K562 (cell line): ENCODE measurements at regions not wholly inside any gene's neighbourhood (a gene's known extent, or its start where the extent isn't known, plus 50 kb on each side); places are given as distances from the start of the nearest gene placed in this dataset.

Experiments used
- BCL6 ChIP-seq: fragments of 250-450 bp; sonication (Bioruptor Pico); IDR thresholded peaks from 2 replicates; pipeline ENCODE4 v1.4.0; 2020
- ELF4 ChIP-seq: fragments of 450-650 bp; formaldehyde crosslinking; IDR thresholded peaks from 2 replicates; pipeline ENCODE4 v1.4.0; 2022; ENCODE audit warnings: missing genetic modification characterization
- ERF ChIP-seq: fragments of 450-650 bp; formaldehyde crosslinking; IDR thresholded peaks from 2 replicates; pipeline ENCODE4 v1.4.0; 2020; ENCODE audit warnings: mild to moderate bottlenecking, mixed read lengths
- HSF4 ChIP-seq: fragments of 250-450 bp; sonication (Bioruptor Pico); IDR thresholded peaks from 2 replicates; pipeline ENCODE4 v2.1.2; 2022; ENCODE audit warnings: mild to moderate bottlenecking, moderate library complexity, borderline replicate concordance
- JUN ChIP-seq, 2 experiments: sonication (generic) in 1 of 2; formaldehyde crosslinking in 1 of 2; IDR thresholded peaks; 2 replicates each; pipeline versions ENCODE4 v1.6.1 to v1.8.0; 2012 to 2022; ENCODE audit warnings: borderline replicate concordance in 2 of 2, mild to moderate bottlenecking in 2 of 2, improper control_type of control experiment in 1 of 2, low read depth in 1 of 2, low read length in 1 of 2, missing genetic modification reagents in 1 of 2
- NFE2L1 ChIP-seq: fragments of 450-650 bp; IDR thresholded peaks from 2 replicates; pipeline ENCODE4 v1.6.1; 2016; ENCODE audit warnings: missing genetic modification characterization, low read depth, mild to moderate bottlenecking, missing compliant biosample characterization, moderate library complexity, borderline replicate concordance
- NFIX ChIP-seq: fragments of 250-450 bp; sonication (Bioruptor Pico); IDR thresholded peaks from 2 replicates; pipeline ENCODE4 v1.4.0; 2020; ENCODE audit warnings: low read depth, mild to moderate bottlenecking, moderate library complexity
- NFXL1 ChIP-seq: fragments of 450-650 bp; formaldehyde crosslinking; IDR thresholded peaks from 2 replicates; pipeline ENCODE4 v1.4.0; 2021; ENCODE audit warnings: mild to moderate bottlenecking
- NR2C2 ChIP-seq, 2 experiments: fragments of 200-800 bp in 1 of 2; sonication (Bioruptor generic) in 1 of 2; sonication (generic) in 1 of 2; formaldehyde crosslinking in 1 of 2; IDR thresholded peaks; 2 replicates each; pipeline versions ENCODE4 v1.6.1 to v1.8.0; 2016 to 2022; ENCODE audit warnings: mild to moderate bottlenecking in 1 of 2, missing compliant biosample characterization in 1 of 2, missing genetic modification characterization in 1 of 2, missing genetic modification reagents in 1 of 2
- NR4A1 ChIP-seq, 2 experiments: fragments of 250-450 bp in 1 of 2; fragments of 450-650 bp in 1 of 2; sonication (Bioruptor Pico) in 1 of 2; IDR thresholded peaks; 2 replicates each; pipeline versions ENCODE4 v1.4.0 to v1.6.1; 2016 to 2020; ENCODE audit warnings: mild to moderate bottlenecking in 2 of 2, missing compliant biosample characterization in 1 of 2, missing genetic modification characterization in 1 of 2, moderate library complexity in 1 of 2
- TAF7 ChIP-seq: fragments of 450-650 bp; IDR thresholded peaks from 2 replicates; pipeline ENCODE4 v1.6.1; 2016; ENCODE audit warnings: missing genetic modification characterization, missing compliant biosample characterization
- TEAD2 ChIP-seq: fragments of 450-650 bp; IDR thresholded peaks from 2 replicates; pipeline ENCODE4 v1.6.1; 2016; ENCODE audit warnings: missing genetic modification characterization, control low read depth, missing compliant biosample characterization
- U2AF1 ChIP-seq: fragments of 200-400 bp; formaldehyde crosslinking; optimal IDR thresholded peaks from 2 replicates; pipeline ENCODE3; 2017; ENCODE audit warnings: mild to moderate bottlenecking, low read depth, low read length, moderate library complexity
- ZBTB17 ChIP-seq: fragments of 450-650 bp; formaldehyde crosslinking; IDR thresholded peaks from 2 replicates; pipeline ENCODE4 v1.4.0; 2020; ENCODE audit warnings: mild to moderate bottlenecking
- ZC3H8 ChIP-seq: fragments of 450-650 bp; IDR thresholded peaks from 2 replicates; pipeline ENCODE4 v1.6.1; 2017
- ZFPM2 ChIP-seq: fragments of 250-450 bp; sonication (Bioruptor Pico); IDR thresholded peaks from 2 replicates; pipeline ENCODE4 v1.5.1; 2022; ENCODE audit warnings: mild to moderate bottlenecking
- ZNF133 ChIP-seq: fragments of 250-450 bp; sonication (Bioruptor Pico); IDR thresholded peaks from 2 replicates; pipeline ENCODE4 v1.4.0; 2020; ENCODE audit warnings: mild to moderate bottlenecking
- TF ChIP-seq, protein P1 (sequence below): fragments of 250-450 bp; sonication (Bioruptor Pico); IDR thresholded peaks from 2 replicates; pipeline ENCODE4 v1.8.0; 2022; ENCODE audit warnings: moderate library complexity, mild to moderate bottlenecking, inconsistent platforms
- TF ChIP-seq, protein P2 (sequence below), 2 experiments: IDR thresholded peaks; 2 replicates each; pipeline ENCODE4 v1.6.1; 2012; ENCODE audit warnings: improper control_type of control experiment in 2 of 2, low read depth in 2 of 2, low read length in 2 of 2, borderline replicate concordance in 1 of 2
- TF ChIP-seq, protein P3 (sequence below), 3 experiments: fragments of 200-800 bp in 1 of 3; fragments of 250-450 bp in 1 of 3; fragments of 450-650 bp in 1 of 3; sonication (Bioruptor Pico) in 1 of 3; sonication (Bioruptor generic) in 1 of 3; formaldehyde crosslinking in 1 of 3; IDR thresholded peaks; 2 replicates each; pipeline versions ENCODE4 v1.6.1 to v1.8.0; 2016 to 2022; ENCODE audit warnings: mild to moderate bottlenecking in 2 of 3, missing genetic modification characterization in 2 of 3, missing compliant biosample characterization in 1 of 3, moderate library complexity in 1 of 3

DNA sequence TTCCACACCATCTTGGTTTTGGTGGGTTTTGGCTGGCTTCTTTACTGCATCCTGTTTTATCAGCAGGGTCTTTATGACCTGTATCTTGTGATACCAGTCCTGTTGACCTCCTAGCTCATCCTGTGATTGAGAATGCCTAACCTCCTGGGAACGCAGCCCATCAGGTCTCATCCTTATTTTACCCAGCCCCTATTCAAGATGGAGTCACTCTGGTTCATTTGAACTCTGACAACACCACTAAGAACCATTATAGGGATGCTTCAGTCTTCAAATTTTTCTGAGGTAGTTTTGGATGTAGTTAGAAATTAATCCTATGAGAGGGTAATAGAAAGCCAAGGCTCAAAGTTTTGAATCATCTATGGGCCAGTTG, 287.8 kb upstream of the SLC39A10 start (continued):
- TF ChIP-seq ERF (CRISPR knock-in tag) (peak; percentile 97), ZNF133 (CRISPR knock-in tag) (peak; percentile 29; the same call in 1 of the 2 replicates), ELF4 (CRISPR knock-in tag) (peak; percentile 60; the same call in 1 of the 2 replicates), NFXL1 (peak; percentile 82), U2AF1 (no peak), TEAD2 (tag) (peak; percentile 65; the same call in 1 of the 2 replicates), ZFPM2 (CRISPR knock-in tag) (peak; percentile 81; the same call in 1 of the 2 replicates), NR2C2 (CRISPR knock-in tag; IDR thresholded peaks at IDR 0.05) (no peak), NR2C2 (tag; IDR thresholded peaks at IDR 0.05) (peak; percentile 48), HSF4 (CRISPR knock-in tag) (peak; percentile 86), BCL6 (CRISPR knock-in tag) (peak; percentile 84), NR4A1 (CRISPR knock-in tag; IDR thresholded peaks at IDR 0.05) (no peak), NR4A1 (tag; IDR thresholded peaks at IDR 0.05) (peak; percentile 92; the same call in 1 of the 2 replicates), ZBTB17 (CRISPR knock-in tag) (peak; percentile 95), NFIX (CRISPR knock-in tag) (0 out of 2 replicates have a peak, but pooled peaks have one; percentile 41), ZC3H8 (no peak), JUN (IDR thresholded peaks at IDR 0.05; ENCODE audit: borderline replicate concordance, low read depth, low read length) (no peak), JUN (CRISPR knock-in tag; IDR thresholded peaks at IDR 0.05; ENCODE audit: borderline replicate concordance) (no peak), NFE2L1 (tag) (peak; percentile 59; the same call in 1 of the 2 replicates), TAF7 (peak; percentile 69)
- TF ChIP-seq, protein P1, sequence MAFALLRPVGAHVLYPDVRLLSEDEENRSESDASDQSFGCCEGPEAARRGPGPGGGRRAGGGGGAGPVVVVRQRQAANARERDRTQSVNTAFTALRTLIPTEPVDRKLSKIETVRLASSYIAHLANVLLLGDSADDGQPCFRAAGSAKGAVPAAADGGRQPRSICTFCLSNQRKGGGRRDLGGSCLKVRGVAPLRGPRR (CRISPR knock-in tag): peak; percentile 84; the same call in 1 of the 2 replicates
- TF ChIP-seq, protein P2, sequence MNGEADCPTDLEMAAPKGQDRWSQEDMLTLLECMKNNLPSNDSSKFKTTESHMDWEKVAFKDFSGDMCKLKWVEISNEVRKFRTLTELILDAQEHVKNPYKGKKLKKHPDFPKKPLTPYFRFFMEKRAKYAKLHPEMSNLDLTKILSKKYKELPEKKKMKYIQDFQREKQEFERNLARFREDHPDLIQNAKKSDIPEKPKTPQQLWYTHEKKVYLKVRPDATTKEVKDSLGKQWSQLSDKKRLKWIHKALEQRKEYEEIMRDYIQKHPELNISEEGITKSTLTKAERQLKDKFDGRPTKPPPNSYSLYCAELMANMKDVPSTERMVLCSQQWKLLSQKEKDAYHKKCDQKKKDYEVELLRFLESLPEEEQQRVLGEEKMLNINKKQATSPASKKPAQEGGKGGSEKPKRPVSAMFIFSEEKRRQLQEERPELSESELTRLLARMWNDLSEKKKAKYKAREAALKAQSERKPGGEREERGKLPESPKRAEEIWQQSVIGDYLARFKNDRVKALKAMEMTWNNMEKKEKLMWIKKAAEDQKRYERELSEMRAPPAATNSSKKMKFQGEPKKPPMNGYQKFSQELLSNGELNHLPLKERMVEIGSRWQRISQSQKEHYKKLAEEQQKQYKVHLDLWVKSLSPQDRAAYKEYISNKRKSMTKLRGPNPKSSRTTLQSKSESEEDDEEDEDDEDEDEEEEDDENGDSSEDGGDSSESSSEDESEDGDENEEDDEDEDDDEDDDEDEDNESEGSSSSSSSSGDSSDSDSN (IDR thresholded peaks at IDR 0.05; ENCODE audit: borderline replicate concordance in 1 of 2, low read depth in 2 of 2, low read length in 2 of 2): no peak
- TF ChIP-seq, protein P3, sequence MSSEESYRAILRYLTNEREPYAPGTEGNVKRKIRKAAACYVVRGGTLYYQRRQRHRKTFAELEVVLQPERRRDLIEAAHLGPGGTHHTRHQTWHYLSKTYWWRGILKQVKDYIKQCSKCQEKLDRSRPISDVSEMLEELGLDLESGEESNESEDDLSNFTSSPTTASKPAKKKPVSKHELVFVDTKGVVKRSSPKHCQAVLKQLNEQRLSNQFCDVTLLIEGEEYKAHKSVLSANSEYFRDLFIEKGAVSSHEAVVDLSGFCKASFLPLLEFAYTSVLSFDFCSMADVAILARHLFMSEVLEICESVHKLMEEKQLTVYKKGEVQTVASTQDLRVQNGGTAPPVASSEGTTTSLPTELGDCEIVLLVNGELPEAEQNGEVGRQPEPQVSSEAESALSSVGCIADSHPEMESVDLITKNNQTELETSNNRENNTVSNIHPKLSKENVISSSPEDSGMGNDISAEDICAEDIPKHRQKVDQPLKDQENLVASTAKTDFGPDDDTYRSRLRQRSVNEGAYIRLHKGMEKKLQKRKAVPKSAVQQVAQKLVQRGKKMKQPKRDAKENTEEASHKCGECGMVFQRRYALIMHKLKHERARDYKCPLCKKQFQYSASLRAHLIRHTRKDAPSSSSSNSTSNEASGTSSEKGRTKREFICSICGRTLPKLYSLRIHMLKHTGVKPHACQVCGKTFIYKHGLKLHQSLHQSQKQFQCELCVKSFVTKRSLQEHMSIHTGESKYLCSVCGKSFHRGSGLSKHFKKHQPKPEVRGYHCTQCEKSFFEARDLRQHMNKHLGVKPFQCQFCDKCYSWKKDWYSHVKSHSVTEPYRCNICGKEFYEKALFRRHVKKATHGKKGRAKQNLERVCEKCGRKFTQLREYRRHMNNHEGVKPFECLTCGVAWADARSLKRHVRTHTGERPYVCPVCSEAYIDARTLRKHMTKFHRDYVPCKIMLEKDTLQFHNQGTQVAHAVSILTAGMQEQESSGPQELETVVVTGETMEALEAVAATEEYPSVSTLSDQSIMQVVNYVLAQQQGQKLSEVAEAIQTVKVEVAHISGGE (CRISPR knock-in tag; IDR thresholded peaks at IDR 0.05): peak in 1 of 3 experiments; percentile 83; a peak in 2 of 6 replicates
